H1 (cell line): ENCODE measurements at regions not wholly inside any gene's neighbourhood (a gene's known extent, or its start where the extent isn't known, plus 50 kb on each side); places are given as distances from the start of the nearest gene placed in this dataset.

Experiments
- CTCF ChIA-PET: fragments of 300-600 bp; sonication (Branson Sonifier 250); formaldehyde crosslinking; loops from one replicate; lab custom pipeline; 2021; ENCODE audit not compliant: partially characterized antibody; lab: Charles Lee
- POLR2A ChIA-PET: fragments of 300-600 bp; sonication (Branson Sonifier 250); formaldehyde crosslinking; loops from one replicate; lab custom pipeline; 2021; ENCODE audit warnings: inconsistent platforms; ENCODE audit not compliant: partially characterized antibody; lab: Charles Lee
- DNase-seq, 2 experiments: peaks; one replicate each; pipeline versions ENCODE4 v3.0.0 to v3.0.0-alpha.2; 2010 to 2022; ENCODE audit warnings: low spot score in 2 of 2, low read depth in 1 of 2, mixed read lengths in 1 of 2
- FAIRE-seq: peaks from 2 replicates; lab custom pipeline; 2011; peaks lifted over from hg19 to GRCh38; lab: Jason Lieb, UNC
- H2AFZ ChIP-seq: 2 replicates; pipeline ENCODE4 v1.8.1; 2012; ENCODE audit warnings: low read length, inconsistent platforms
- H2AK5ac ChIP-seq: 2 replicates; pipeline ENCODE4 v1.6.1; 2013; ENCODE audit warnings: low read depth, low read length
- H2BK120ac ChIP-seq: replicated peaks from 2 replicates; pipeline ENCODE3; 2013; ENCODE audit warnings: low read depth, low read length, inconsistent platforms
- H2BK12ac ChIP-seq: 2 replicates; pipeline ENCODE4 v1.6.1; 2013; ENCODE audit warnings: low read depth, low read length
- H2BK15ac ChIP-seq: 2 replicates; pipeline ENCODE4 v1.6.1; 2013; ENCODE audit warnings: low read length
- H2BK20ac ChIP-seq: 2 replicates; pipeline ENCODE4 v1.6.1; 2013; ENCODE audit warnings: low read length
- H2BK5ac ChIP-seq: 2 replicates; pipeline ENCODE4 v1.6.1; 2013; ENCODE audit warnings: low read depth, low read length
- H3K14ac ChIP-seq: 2 replicates; pipeline ENCODE4 v1.6.1; 2013; ENCODE audit warnings: inconsistent platforms; ENCODE audit not compliant: insufficient read length
- H3K18ac ChIP-seq: 2 replicates; pipeline ENCODE4 v1.6.1; 2013; ENCODE audit warnings: low read length; ENCODE audit errors: extremely low read depth
- H3K23ac ChIP-seq: 2 replicates; pipeline ENCODE4 v1.6.1; 2013; ENCODE audit warnings: inconsistent platforms; ENCODE audit not compliant: insufficient read length
- H3K23me2 ChIP-seq: 2 replicates; pipeline ENCODE4 v1.6.1; 2013; ENCODE audit warnings: low read depth, low read length
- H3K27ac ChIP-seq: 2 replicates; pipeline ENCODE4 v1.6.1; 2011; ENCODE audit warnings: low read depth, low read length, inconsistent platforms
- H3K27me3 ChIP-seq, 4 experiments: replicated peaks in 1 of 4; 1 replicate in 1 of 4; 2 replicates in 3 of 4; pipeline versions ENCODE4 v1.6.1 to v1.8.1; 2011 to 2013; ENCODE audit warnings: low read length in 3 of 4, mild to moderate bottlenecking in 3 of 4, inconsistent platforms in 2 of 4, mixed read lengths in 2 of 4, moderate library complexity in 1 of 4; ENCODE audit not compliant: control insufficient read depth in 3 of 4, insufficient read depth in 3 of 4; ENCODE audit errors: extremely low read depth in 1 of 4
- H3K36me3 ChIP-seq, 4 experiments: 2 replicates each; pipeline versions ENCODE4 v1.6.1 to v1.8.1; 2011 to 2013; ENCODE audit warnings: mild to moderate bottlenecking in 4 of 4, low read length in 3 of 4, moderate library complexity in 2 of 4, control low read depth in 1 of 4, inconsistent platforms in 1 of 4; ENCODE audit not compliant: insufficient read depth in 4 of 4, control insufficient read depth in 2 of 4
- H3K4ac ChIP-seq: replicated peaks from 2 replicates; pipeline ENCODE3; 2013; ENCODE audit warnings: low read length, low read depth, mixed read lengths, inconsistent platforms; ENCODE audit not compliant: insufficient read length
- H3K4me1 ChIP-seq, 4 experiments: replicated peaks in 1 of 4; 1 replicate in 1 of 4; 2 replicates in 3 of 4; pipeline versions ENCODE4 v1.6.1 to v1.8.1; 2011 to 2013; ENCODE audit warnings: low read length in 3 of 4, inconsistent platforms in 2 of 4, mixed read lengths in 1 of 4; ENCODE audit not compliant: insufficient read depth in 4 of 4, control insufficient read depth in 3 of 4
- H3K4me2 ChIP-seq, 2 experiments: 2 replicates each; pipeline versions ENCODE4 v1.6.1 to v1.8.1; 2011 to 2013; ENCODE audit warnings: low read depth in 2 of 2, low read length in 2 of 2, control low read depth in 1 of 2, inconsistent platforms in 1 of 2, mild to moderate bottlenecking in 1 of 2; ENCODE audit not compliant: insufficient read depth in 1 of 2
- H3K4me3 ChIP-seq, 4 experiments: fragments of 200-600, 300-600 bp in 1 of 4; sonication (generic), shearing (Covaris generic), sonication (Bioruptor Twin) in 1 of 4; 2 replicates each; pipeline versions ENCODE4 v1.5.1 to v1.8.1; 2011 to 2016; ENCODE audit warnings: low read length in 4 of 4, low read depth in 3 of 4, control low read depth in 2 of 4, inconsistent platforms in 2 of 4, mild to moderate bottlenecking in 2 of 4, mixed read lengths in 1 of 4, moderate library complexity in 1 of 4; ENCODE audit not compliant: insufficient read depth in 2 of 4; ENCODE audit errors: extremely low read depth in 1 of 4
- H3K56ac ChIP-seq: replicated peaks from 2 replicates; pipeline ENCODE3; 2013; ENCODE audit warnings: low read depth, mild to moderate bottlenecking, mixed read lengths, low read length, inconsistent platforms; ENCODE audit not compliant: insufficient read length
- H3K79me1 ChIP-seq: 2 replicates; pipeline ENCODE4 v1.6.1; 2013; ENCODE audit warnings: low read depth, low read length, control low read depth
- H3K79me2 ChIP-seq, 2 experiments: 2 replicates each; pipeline versions ENCODE4 v1.6.1 to v1.8.1; 2012 to 2013; ENCODE audit warnings: low read length in 2 of 2, mild to moderate bottlenecking in 2 of 2, inconsistent platforms in 1 of 2; ENCODE audit not compliant: insufficient read depth in 2 of 2, control insufficient read depth in 1 of 2
- H3K9ac ChIP-seq, 4 experiments: replicated peaks in 1 of 4; 1 replicate in 1 of 4; 2 replicates in 3 of 4; pipeline versions ENCODE4 v1.6.1 to v1.8.1; 2011 to 2013; ENCODE audit warnings: low read depth in 3 of 4, low read length in 3 of 4, control low read depth in 2 of 4, mild to moderate bottlenecking in 2 of 4, moderate library complexity in 2 of 4, inconsistent platforms in 1 of 4; ENCODE audit errors: extremely low read depth in 1 of 4
- H3K9me3 ChIP-seq, 2 experiments: 2 replicates each; pipeline versions ENCODE4 v1.6.1 to v1.8.1; 2012 to 2013; ENCODE audit warnings: mild to moderate bottlenecking in 2 of 2, moderate library complexity in 2 of 2, control low read depth in 1 of 2, inconsistent platforms in 1 of 2, low read depth in 1 of 2, low read length in 1 of 2, mixed read lengths in 1 of 2; ENCODE audit not compliant: insufficient read depth in 2 of 2
- H4K20me1 ChIP-seq, 2 experiments: replicated peaks in 1 of 2; 2 replicates each; pipeline versions ENCODE3 to v1.8.1; 2011 to 2013; ENCODE audit warnings: inconsistent platforms in 2 of 2, low read length in 2 of 2, mild to moderate bottlenecking in 1 of 2; ENCODE audit not compliant: insufficient read depth in 2 of 2, control insufficient read depth in 1 of 2
- H4K5ac ChIP-seq: 2 replicates; pipeline ENCODE4 v1.6.1; 2013; ENCODE audit warnings: low read length, low read depth, mixed read lengths, inconsistent platforms; ENCODE audit not compliant: insufficient read length
- H4K8ac ChIP-seq: 2 replicates; pipeline ENCODE4 v1.8.0; 2013; ENCODE audit warnings: mild to moderate bottlenecking, moderate library complexity, low read length, inconsistent platforms; ENCODE audit not compliant: insufficient read depth; ENCODE audit errors: extremely low read depth
- H4K91ac ChIP-seq: replicated peaks from 2 replicates; pipeline ENCODE3; 2013; ENCODE audit warnings: low read length, mixed read lengths, inconsistent platforms; ENCODE audit not compliant: insufficient read length
- BCL11A ChIP-seq, 2 experiments: IDR thresholded peaks; one replicate each; pipeline ENCODE4 v1.6.1; 2011; ENCODE audit warnings: low read depth in 2 of 2, low read length in 2 of 2, mild to moderate bottlenecking in 2 of 2
- GTF2F1 ChIP-seq: IDR thresholded peaks from 2 replicates; pipeline ENCODE4 v1.6.1; 2012; ENCODE audit warnings: low read depth, low read length, improper control_type of control experiment, borderline replicate concordance
- HDAC6 ChIP-seq: IDR thresholded peaks from one replicate; pipeline ENCODE4 v1.7.1; 2012; ENCODE audit warnings: low read depth, mild to moderate bottlenecking, inconsistent platforms, low read length, moderate library complexity
- WGBS, 2 experiments: shearing (Covaris generic) in 1 of 2; methylation state at CpG; one replicate each; pipeline versions ENCODE4 v1.1.6 to v1.1.7; 2013 to 2015; ENCODE audit warnings: low lambda C conversion rate in 2 of 2, mixed read lengths in 2 of 2, inconsistent platforms in 1 of 2, low coverage in 1 of 2, missing lambda C conversion rate in 1 of 2; ENCODE audit not compliant: insufficient replicate concordance in 2 of 2, insufficient coverage in 1 of 2, insufficient read length in 1 of 2; ENCODE audit errors: extremely low coverage in 1 of 2, missing lambda C conversion rate in 1 of 2; 5-methylcytosine and 5-hydroxymethylcytosine counted together

GRCh38 chr2:180472133-180472532 is 465.0 kb upstream of the CWC22 start:
- Histone ChIP-seq H4K5ac (no peak overlapping the region), H4K20me1 (no peaks in the 10 kb centered on the region), H3K79me1 (no peaks in the 10 kb centered on the region), H2BK120ac (no peak overlapping the region), H3K36me3 (no peaks in the 10 kb centered on the region), H3K4me3 (no peak overlapping the region), H2AK5ac (no peak overlapping the region), H2AFZ (no peak overlapping the region), H3K56ac (no peak overlapping the region), H3K27me3 (no peaks in the 10 kb centered on the region), H2BK12ac (no peak overlapping the region), H3K18ac (no peak overlapping the region), H3K4me2 (no peak overlapping the region), H2BK5ac (no peak overlapping the region), H3K9me3 (no peaks in the 10 kb centered on the region), H3K23me2 (no peaks in the 10 kb centered on the region; the same call in 1 of the 2 replicates), H3K27ac (no peak overlapping the region), H2BK20ac (no peak overlapping the region), H2BK15ac (no peak overlapping the region), H3K79me2 (no peaks in the 10 kb centered on the region), H3K9ac (no peak overlapping the region), H3K4ac (no peak overlapping the region), H3K4me1 (no peaks in the 10 kb centered on the region), H3K23ac (no peak overlapping the region), H4K8ac (no peak overlapping the region), H3K14ac (no peak overlapping the region), H4K91ac (no peak overlapping the region)
- ChIA-PET CTCF (no interaction called here), POLR2A (no interaction called here)
- no peak for DNase-seq
- 68% methylated on average over 1 of the region's 1 CpG; no CpG with 5 or more reads in 1 of the 2 experiments for WGBS, 2 experiments
- TF ChIP-seq HDAC6 (no peak), GTF2F1 (no peak), BCL11A (IDR thresholded peaks at IDR 0.05; ENCODE audit: low read depth in 2 of 2, low read length in 2 of 2) (no peak)
- FAIRE-seq: no peak
